ENCODE measurements at regions not wholly inside any gene's neighbourhood (a gene's known extent, or its start where the extent isn't known, plus 50 kb on each side); places are given as distances from the start of the nearest gene placed in this dataset.

- intact Hi-C loops (cut with micrococcal nuclease) (no loop called here), dilution Hi-C loops (cut with MboI; ENCODE audit: extremely low pct_ligation_motif_present, low sequenced_read_pairs) (no loop called here)
- H3K4me2 ChIP-seq (ENCODE audit: insufficient read depth, low read length) = no peak overlapping the region
- H3K4me3 ChIP-seq (replicated peaks in 1 of 3; ENCODE audit: insufficient read depth in 1 of 3, low read depth in 1 of 3, low read length in 3 of 3) = no peak overlapping the region
- H2AFZ ChIP-seq (ENCODE audit: low read depth, low read length) = no peak overlapping the region
- CTCF ChIA-PET = no interaction called here
- H3K79me2 ChIP-seq (ENCODE audit: control insufficient read depth, insufficient read depth, low read length) = no peaks in the 10 kb centered on the region
- no peak for DNase-seq (ENCODE audit: low read depth, low spot score)
- no TSS peak for BruUV-seq (replicated peaks)
- no peaks in the 10 kb centered on the region for H4K20me1 ChIP-seq (replicated peaks; ENCODE audit: control insufficient read depth, extremely low read depth, insufficient read depth, low read length)
- H3K9me1 ChIP-seq (replicated peaks; ENCODE audit: control insufficient read depth, extremely low read depth, insufficient read depth, low read length) = no peaks in the 10 kb centered on the region
- H3K27ac ChIP-seq (ENCODE audit: insufficient read depth, low read depth, low read length) = no peak overlapping the region
- H3K36me3 ChIP-seq (ENCODE audit: control insufficient read depth in 2 of 2, extremely low read depth in 1 of 2, insufficient read depth in 2 of 2, low read length in 2 of 2) = no peaks in the 10 kb centered on the region
- POLR2A ChIA-PET = no interaction called here
- no peaks in the 10 kb centered on the region for H3K27me3 ChIP-seq (ENCODE audit: control insufficient read depth in 2 of 2, insufficient read depth in 2 of 2, low read length in 2 of 2)
- no peak overlapping the region for H3K9ac ChIP-seq (replicated peaks; ENCODE audit: extremely low read depth, insufficient read depth, low read length)
- no peaks in the 10 kb centered on the region for H3K4me1 ChIP-seq (ENCODE audit: control insufficient read depth, extremely low read depth, insufficient read depth, low read length)
- FAIRE-seq = no peak
- no peaks in the 10 kb centered on the region for H3K9me3 ChIP-seq (replicated peaks; ENCODE audit: control insufficient read depth, insufficient read depth, low read length)
- TF ChIP-seq EZH2 (IDR thresholded peaks at IDR 0.05; ENCODE audit: borderline replicate concordance, low read depth, low read length, severe bottlenecking) (no peak), JUN (IDR thresholded peaks at IDR 0.05; ENCODE audit: borderline replicate concordance, insufficient read depth, insufficient read length, low read depth) (no peak), GATA2 (IDR thresholded peaks at IDR 0.05; ENCODE audit: insufficient read depth, insufficient read length, low read depth, low read length) (no peak), POLR2AphosphoS5 (IDR thresholded peaks at IDR 0.05; ENCODE audit: insufficient read depth, low read depth, low read length) (no peak), MYC (IDR thresholded peaks at IDR 0.05; ENCODE audit: low read depth, low read length) (no peak), POLR2A (IDR thresholded peaks at IDR 0.05; ENCODE audit: low read depth, low read length) (no peak), MAX (IDR thresholded peaks at IDR 0.05; ENCODE audit: insufficient read depth, insufficient read length) (no peak)
Observed at GRCh38 chr2:156719036-156719435, 282.9 kb downstream of the GPD2 start.

- no peaks in the 10 kb centered on the region for H3K9me1 ChIP-seq (replicated peaks; ENCODE audit: control insufficient read depth, extremely low read depth, insufficient read depth, low read length)
- no peaks in the 10 kb centered on the region for H3K4me1 ChIP-seq (ENCODE audit: control insufficient read depth, extremely low read depth, insufficient read depth, low read length)
- ChIA-PET CTCF (no interaction called here), POLR2A (no interaction called here)
- intact Hi-C loops (cut with micrococcal nuclease) (no loop called here), dilution Hi-C loops (cut with MboI; ENCODE audit: extremely low pct_ligation_motif_present, low sequenced_read_pairs) (no loop called here)
- no peak for TF ChIP-seq CTCF (IDR thresholded peaks at IDR 0.05; ENCODE audit: extremely low read depth in 1 of 2, insufficient read depth in 1 of 2, low read depth in 1 of 2, low read length in 2 of 2)
- TF ChIP-seq POLR2AphosphoS5 (IDR thresholded peaks at IDR 0.05; ENCODE audit: insufficient read depth, low read depth, low read length) = no peak
- no peak for TF ChIP-seq MAX (IDR thresholded peaks at IDR 0.05; ENCODE audit: insufficient read depth, insufficient read length)
- no peak for TF ChIP-seq GATA2 (IDR thresholded peaks at IDR 0.05; ENCODE audit: insufficient read depth, insufficient read length, low read depth, low read length)
- TF ChIP-seq POLR2A (IDR thresholded peaks at IDR 0.05; ENCODE audit: low read depth, low read length) = no peak
- TF ChIP-seq EZH2 (IDR thresholded peaks at IDR 0.05; ENCODE audit: borderline replicate concordance, low read depth, low read length, severe bottlenecking) = no peak
- TF ChIP-seq MYC (IDR thresholded peaks at IDR 0.05; ENCODE audit: low read depth, low read length) = no peak
- no peak for TF ChIP-seq FOS (IDR thresholded peaks at IDR 0.05; ENCODE audit: borderline replicate concordance, insufficient read depth, low read length)
- H3K27ac ChIP-seq (ENCODE audit: insufficient read depth, low read depth, low read length) = no peak overlapping the region
- FAIRE-seq (no peak), DNase-seq (ENCODE audit: low read depth, low spot score) (no peak)
- H2AFZ ChIP-seq (ENCODE audit: low read depth, low read length) = no peak overlapping the region
- H3K9ac ChIP-seq (replicated peaks; ENCODE audit: extremely low read depth, insufficient read depth, low read length) = no peak overlapping the region
- H3K36me3 ChIP-seq (ENCODE audit: control insufficient read depth in 2 of 2, extremely low read depth in 1 of 2, insufficient read depth in 2 of 2, low read length in 2 of 2) = no peaks in the 10 kb centered on the region
- no peaks in the 10 kb centered on the region for H4K20me1 ChIP-seq (replicated peaks; ENCODE audit: control insufficient read depth, extremely low read depth, insufficient read depth, low read length)
- no peaks in the 10 kb centered on the region for H3K9me3 ChIP-seq (replicated peaks; ENCODE audit: control insufficient read depth, insufficient read depth, low read length)
- H3K4me2 ChIP-seq (ENCODE audit: insufficient read depth, low read length) = no peak overlapping the region
- H3K79me2 ChIP-seq (ENCODE audit: control insufficient read depth, insufficient read depth, low read length) = no peaks in the 10 kb centered on the region
- no TSS peak for BruUV-seq (replicated peaks)
- no peaks in the 10 kb centered on the region for H3K27me3 ChIP-seq (ENCODE audit: control insufficient read depth in 2 of 2, insufficient read depth in 2 of 2, low read length in 2 of 2)
- no peak overlapping the region for H3K4me3 ChIP-seq (replicated peaks in 1 of 3; ENCODE audit: insufficient read depth in 1 of 3, low read depth in 1 of 3, low read length in 3 of 3)
Observed at GRCh38 chr2:156727867-156728266, 291.7 kb downstream of the GPD2 start.

Measured in endothelial cell of umbilical vein (primary cell).